SH-SY5Y (cell line): ENCODE measurements at regions not wholly inside any gene's neighbourhood (a gene's known extent, or its start where the extent isn't known, plus 50 kb on each side); places are given as distances from the start of the nearest gene placed in this dataset.

Experiments used
- GATA2 ChIP-seq: IDR thresholded peaks from 2 replicates; pipeline ENCODE4 v1.6.1; 2011; ENCODE audit warnings: mild to moderate bottlenecking, low read depth, low read length
- GATA3 ChIP-seq: IDR thresholded peaks from 2 replicates; pipeline ENCODE4 v1.6.1; 2011; ENCODE audit warnings: low read depth, mild to moderate bottlenecking, low read length, moderate library complexity

- TF ChIP-seq GATA2 (0 out of 2 replicates have a peak, but pooled peaks have one; percentile 16), GATA3 (no peak)
Observed at GRCh38 chr7:35576031-35576573, 118.8 kb downstream of the HERPUD2 start.
